HG03558 (cell line): ENCODE measurements at regions not wholly inside any gene's neighbourhood (a gene's known extent, or its start where the extent isn't known, plus 50 kb on each side); places are given as distances from the start of the nearest gene placed in this dataset.
A peak's percentile ranks its signal among the peaks of the same experiment; 100 is the strongest.

ENCODE experiments used
- ATAC-seq: cut with Tn5 transposase; IDR thresholded peaks from one replicate; pipeline ENCODE4 v1.9.1; 2021; ENCODE audit warnings: moderate number of reproducible peaks; ENCODE audit not compliant: unreplicated experiment; ENCODE audit errors: extremely low read depth

GRCh38 chr9:79912318-79913070, 340.7 kb downstream of the TLE4 start:
- ATAC-seq, result no peak

DNA sequence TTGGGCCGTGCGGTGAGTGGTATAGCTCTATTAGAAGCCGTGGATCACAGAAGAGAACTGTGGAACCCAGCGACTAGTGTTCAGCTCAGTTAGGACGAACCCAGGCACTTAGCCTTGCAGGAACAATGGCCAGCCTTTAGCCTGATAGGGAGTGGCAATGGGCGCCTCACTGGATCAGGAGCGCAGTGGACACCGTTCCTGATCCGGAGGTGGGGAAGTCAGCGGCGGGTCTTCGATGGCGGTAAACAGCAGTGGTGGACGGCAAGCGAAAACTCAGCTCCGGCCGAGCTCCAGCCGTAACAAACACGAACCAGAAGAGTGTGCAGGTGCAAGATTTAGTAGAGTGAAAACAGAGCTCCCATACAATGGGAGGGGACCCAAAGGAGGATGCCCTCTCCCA, 340.0 kb downstream of the TLE4 start:
- no peak for ATAC-seq

GRCh38 chr9:79902825-79903600, 331.2 kb downstream of the TLE4 start:
- ATAC-seq, result no peak

DNA sequence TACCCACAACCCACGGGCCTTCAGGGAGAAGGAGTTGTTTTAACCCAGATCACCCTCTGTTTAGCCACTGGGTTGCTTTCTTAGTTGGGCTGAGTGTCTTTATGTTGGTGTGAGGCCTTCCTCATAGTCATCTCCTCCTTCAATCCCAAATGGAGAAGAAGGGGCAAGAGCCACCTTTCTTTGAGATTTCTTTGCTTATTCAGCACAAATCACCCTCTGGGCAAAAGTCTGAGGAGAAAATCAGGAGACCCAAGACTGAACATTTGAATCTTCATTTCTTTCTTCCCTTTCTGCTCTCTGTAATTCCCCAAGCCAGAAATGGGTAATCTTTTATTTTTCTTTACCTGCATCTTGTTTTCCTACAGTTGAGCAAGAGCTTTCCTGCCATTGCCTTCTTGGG, 329.0 kb downstream of the TLE4 start:
- no peak for ATAC-seq

GRCh38 chr9:79896390-79896980, 324.7 kb downstream of the TLE4 start:
- no peak for ATAC-seq

- no peak for ATAC-seq
These were observed 323.5 kb downstream of the TLE4 start for GRCh38 chr9:79895232-79895631.

DNA sequence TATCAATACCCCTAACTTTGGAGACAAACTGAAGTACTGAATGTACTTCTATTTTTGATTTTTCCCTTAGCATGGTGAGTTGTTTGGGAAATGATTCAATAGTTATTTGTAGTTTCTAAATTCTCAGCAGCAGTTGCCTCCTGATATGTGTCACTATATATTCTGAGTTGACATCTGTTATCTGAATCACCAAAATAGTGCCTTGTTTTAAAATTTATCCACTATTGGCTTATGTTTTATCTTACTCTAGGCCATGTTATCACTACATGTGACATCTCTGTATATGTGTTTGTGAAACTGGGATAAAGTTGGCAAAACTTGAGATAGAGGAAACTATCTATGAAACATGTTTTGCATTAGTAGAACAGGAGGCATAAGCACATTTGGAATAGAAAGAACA, 317.6 kb downstream of the TLE4 start:
- no peak for ATAC-seq

- ATAC-seq, result no peak
These were observed 313.5 kb downstream of the TLE4 start for GRCh38 chr9:79885093-79885857.

GRCh38 chr9:79884546-79884945, 312.8 kb downstream of the TLE4 start:
- no peak for ATAC-seq

DNA sequence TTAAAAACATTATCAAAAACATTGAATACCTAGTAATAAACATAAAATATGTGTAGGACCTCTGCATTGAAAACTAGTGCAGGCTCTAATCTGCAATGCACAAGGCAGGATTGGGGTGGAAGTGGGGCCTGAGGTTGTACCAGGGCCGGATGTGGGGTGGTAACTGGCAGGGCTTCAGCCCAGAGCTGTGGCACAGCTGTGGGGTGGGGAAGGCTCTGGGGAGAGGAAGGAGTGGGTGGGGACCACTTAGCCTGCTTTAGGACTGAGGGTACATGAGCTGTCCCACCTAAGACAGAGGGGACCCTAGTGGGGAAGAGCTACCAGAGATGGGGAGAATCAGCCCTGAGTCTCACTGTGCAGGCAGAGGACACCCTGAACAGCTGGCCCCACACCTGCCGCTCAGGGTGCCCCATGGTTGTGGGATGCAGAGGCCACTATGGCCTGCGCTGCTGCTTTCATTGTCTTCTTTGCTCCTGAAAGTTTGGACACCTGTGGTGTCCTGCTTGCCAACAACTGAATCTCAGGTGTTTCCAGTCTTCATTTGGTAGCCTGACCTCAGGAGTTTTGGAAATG, 311.4 kb downstream of the TLE4 start:
- ATAC-seq, result no peak

- ATAC-seq, result peak; percentile 36
These were observed 308.9 kb downstream of the TLE4 start for GRCh38 chr9:79880626-79881025.

- ATAC-seq, result no peak
These were observed 306.3 kb downstream of the TLE4 start for GRCh38 chr9:79877943-79878602.

DNA sequence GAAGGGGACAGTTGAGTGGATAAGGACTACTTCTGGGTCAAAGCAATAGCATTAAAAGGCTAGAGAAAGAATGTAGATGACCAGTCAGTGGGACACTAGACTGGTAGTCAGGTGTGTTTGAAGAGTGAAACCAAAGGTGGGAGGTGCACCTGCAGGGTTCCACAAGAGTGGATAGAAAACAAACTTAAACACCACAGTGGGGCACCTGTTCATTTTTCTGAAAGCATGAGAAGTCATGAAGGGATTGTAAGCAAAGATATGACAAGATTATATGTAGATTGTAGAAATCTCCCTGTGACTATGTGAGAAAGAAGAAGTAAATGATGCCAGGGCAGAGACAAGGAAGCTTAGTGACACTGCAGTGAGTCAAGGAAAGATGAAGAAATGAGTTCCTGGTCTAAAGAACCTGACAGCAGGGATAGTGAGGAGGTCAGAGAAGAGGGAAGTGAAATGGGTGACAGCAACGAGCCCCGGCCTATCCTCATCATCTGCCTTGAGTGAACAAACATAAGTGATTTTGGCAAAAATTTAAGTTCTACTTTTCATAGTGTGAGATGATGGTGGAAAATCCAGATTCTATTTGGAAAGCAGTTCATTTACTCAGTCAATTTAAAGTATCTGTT, 296.9 kb downstream of the TLE4 start:
- ATAC-seq, result no peak

DNA sequence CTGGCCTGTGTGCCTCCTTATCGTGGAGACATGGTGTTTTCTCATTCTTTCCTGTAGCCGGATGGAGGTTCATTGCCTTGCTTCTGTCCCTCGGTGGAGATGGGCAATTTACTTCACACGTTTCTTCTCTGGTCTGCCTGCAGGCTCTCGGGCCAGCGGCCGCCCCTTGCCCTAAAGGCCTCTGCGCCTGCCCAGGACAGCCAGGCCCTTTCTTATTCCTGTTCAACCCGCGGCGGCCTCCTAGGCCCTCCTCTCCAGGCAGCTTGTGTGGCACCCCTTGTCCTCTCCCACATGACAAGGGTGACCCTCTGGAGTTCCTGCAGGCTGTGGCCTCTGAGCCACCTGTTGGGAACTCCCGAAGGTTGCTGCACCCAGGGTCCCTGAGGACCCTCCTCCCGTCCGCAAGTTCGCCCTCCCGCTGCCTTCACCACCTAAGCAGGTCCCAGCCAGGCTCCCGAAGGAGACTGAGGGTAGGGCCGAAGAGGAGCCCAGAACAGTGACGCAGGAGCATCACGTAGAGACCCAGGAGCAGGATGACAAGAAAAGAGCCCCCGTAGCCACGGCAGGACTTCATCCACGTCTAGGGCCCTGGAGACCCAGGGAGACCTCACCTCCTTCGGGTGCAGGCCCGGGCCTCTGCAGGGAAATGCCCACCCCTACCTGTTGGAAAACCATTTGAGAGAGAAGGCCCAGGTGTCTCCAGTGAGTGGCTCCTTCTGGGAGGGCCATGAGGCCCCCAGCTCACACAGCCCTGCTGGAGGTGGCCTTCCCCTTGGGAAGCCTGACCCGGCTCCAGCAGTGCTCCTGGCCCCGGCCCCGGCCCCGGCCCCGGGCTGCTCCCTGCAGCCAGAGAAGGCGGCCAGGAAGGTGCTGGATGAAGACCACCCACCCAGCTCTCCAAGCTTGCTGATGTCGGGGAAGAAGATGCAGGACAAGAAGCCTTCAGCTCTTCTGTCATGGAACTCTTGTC, 291.4 kb downstream of the TLE4 start:
- no peak for ATAC-seq

GRCh38 chr9:79858508-79858907, 286.7 kb downstream of the TLE4 start:
- ATAC-seq, result peak; percentile 59

- no peak for ATAC-seq
These were observed 285.4 kb downstream of the TLE4 start for GRCh38 chr9:79857188-79857587.

GRCh38 chr9:79847074-79847473, 275.3 kb downstream of the TLE4 start:
- no peak for ATAC-seq

GRCh38 chr9:79829566-79830302, 258.0 kb downstream of the TLE4 start:
- no peak for ATAC-seq
